HepG2 (cell line): ENCODE measurements at regions not wholly inside any gene's neighbourhood (a gene's known extent, or its start where the extent isn't known, plus 50 kb on each side); places are given as distances from the start of the nearest gene placed in this dataset.

Experiments used
- ATAC-seq: fragments of 200-7000 bp; cut with Tn5 transposase; 3 replicates; pipeline ENCODE4 v1.9.1; 2020; ENCODE audit warnings: mild to moderate bottlenecking, moderate library complexity
- BruUV-seq: library from RNA; stranded (reverse); fragments of 400-500 nt; replicated peaks from 2 replicates; lab custom pipeline; 2021; lab: Mats Ljungman, UMichigan
- CTCF ChIA-PET: fragments of 300-600 bp; formaldehyde crosslinking; extraction: SDS; loops from one replicate; lab custom pipeline; 2021; ENCODE audit warnings: low total read pairs, inconsistent platforms, low intra/inter-chr PET ratio; lab: Yijun Ruan, JAX
- POLR2A ChIA-PET: fragments of 350-600 bp; sonication (Branson Sonifier 250); formaldehyde crosslinking; loops from one replicate; lab custom pipeline; 2020; ENCODE audit warnings: antibody characterized with exemption, inconsistent platforms; lab: Yijun Ruan, JAX
- DNase-seq: peaks from one replicate; pipeline ENCODE4 v3.0.0-alpha.2; 2015; ENCODE audit warnings: low spot score
- FAIRE-seq: peaks from 3 replicates; lab custom pipeline; 2011; peaks lifted over from hg19 to GRCh38; lab: Jason Lieb, UNC
- H2AFZ ChIP-seq: one replicate; pipeline ENCODE4 v1.6.1; 2011; ENCODE audit warnings: low read length, inconsistent platforms
- H3K27ac ChIP-seq: fragments of 300-600 bp; 3 replicates; pipeline ENCODE4 v1.8.0; 2011; ENCODE audit warnings: mixed run types, mild to moderate bottlenecking, mixed read lengths, low read length, inconsistent platforms; ENCODE audit not compliant: insufficient read depth; ENCODE audit errors: extremely low read length
- H3K27me3 ChIP-seq, 2 experiments: fragments of 200-600 bp in 1 of 2; 2 replicates in 1 of 2; 3 replicates in 1 of 2; pipeline versions ENCODE4 v1.6.0 to v1.8.0; 2011; ENCODE audit warnings: low read length in 2 of 2, mild to moderate bottlenecking in 2 of 2, moderate library complexity in 2 of 2, inconsistent platforms in 1 of 2; ENCODE audit not compliant: insufficient read depth in 2 of 2, control insufficient read depth in 1 of 2
- H3K36me3 ChIP-seq, 2 experiments: fragments of 200-600 bp in 1 of 2; replicated peaks in 1 of 2; 2 replicates in 1 of 2; 3 replicates in 1 of 2; pipeline versions ENCODE4 v1.5.1 to v1.8.0; 2011; ENCODE audit warnings: low read length in 2 of 2, inconsistent platforms in 1 of 2; ENCODE audit not compliant: insufficient read depth in 2 of 2, control insufficient read depth in 1 of 2
- H3K4me1 ChIP-seq: 2 replicates; pipeline ENCODE4 v1.5.1; 2012; ENCODE audit warnings: low read length, inconsistent platforms; ENCODE audit not compliant: insufficient read depth
- H3K4me2 ChIP-seq: 2 replicates; pipeline ENCODE4 v1.6.0; 2011; ENCODE audit warnings: low read depth, low read length, inconsistent platforms
- H3K4me3 ChIP-seq, 3 experiments: fragments of 200-600 bp in 1 of 3; sonication (generic), shearing (Covaris generic) in 1 of 3; replicated peaks in 1 of 3; 2 replicates each; pipeline ENCODE4 v1.5.1; 2011 to 2016; ENCODE audit warnings: low read length in 3 of 3, inconsistent platforms in 2 of 3, low read depth in 2 of 3, mild to moderate bottlenecking in 2 of 3, control low read depth in 1 of 3, mixed read lengths in 1 of 3; ENCODE audit not compliant: insufficient read depth in 1 of 3
- H3K79me2 ChIP-seq: one replicate; pipeline ENCODE4 v1.6.1; 2011; ENCODE audit warnings: low read length, inconsistent platforms; ENCODE audit not compliant: insufficient read depth
- H3K9ac ChIP-seq: 2 replicates; pipeline ENCODE4 v1.6.0; 2011; ENCODE audit warnings: mild to moderate bottlenecking, low read depth, low read length, inconsistent platforms; ENCODE audit not compliant: insufficient read depth
- H3K9me3 ChIP-seq: 2 replicates; pipeline ENCODE4 v1.5.1; 2012; ENCODE audit warnings: mild to moderate bottlenecking, low read length
- H4K20me1 ChIP-seq: 2 replicates; pipeline ENCODE4 v1.6.0; 2011; ENCODE audit warnings: inconsistent platforms, mild to moderate bottlenecking, low read length, moderate library complexity; ENCODE audit not compliant: insufficient read depth
- ELF4 ChIP-seq: sonication (generic); formaldehyde crosslinking; IDR thresholded peaks from 2 replicates; pipeline ENCODE4 v1.5.0; 2020; ENCODE audit warnings: missing genetic modification reagents, mild to moderate bottlenecking, moderate library complexity, borderline replicate concordance
- KAT2B ChIP-seq: fragments of 150-350 bp; IDR thresholded peaks from 2 replicates; pipeline ENCODE4 v1.6.1; 2014; ENCODE audit warnings: low read depth, low read length, borderline replicate concordance
- KLF16 ChIP-seq, 2 experiments: sonication (generic) in 1 of 2; formaldehyde crosslinking in 1 of 2; IDR thresholded peaks; 2 replicates each; pipeline versions ENCODE4 v1.6.1 to v1.8.0; 2016 to 2023; ENCODE audit warnings: missing genetic modification reagents in 2 of 2, missing compliant biosample characterization in 1 of 2
- MIER3 ChIP-seq: IDR thresholded peaks from 2 replicates; pipeline ENCODE4 v1.6.1; 2016; ENCODE audit warnings: missing compliant biosample characterization, borderline replicate concordance
- MTA1 ChIP-seq: sonication (generic); formaldehyde crosslinking; IDR thresholded peaks from 2 replicates; pipeline ENCODE4 v1.4.0; 2020; ENCODE audit warnings: missing genetic modification reagents, mild to moderate bottlenecking, borderline replicate concordance
- MTF2 ChIP-seq: sonication (generic); formaldehyde crosslinking; IDR thresholded peaks from 2 replicates; pipeline ENCODE4 v1.5.0; 2020; ENCODE audit warnings: missing genetic modification reagents, borderline replicate concordance
- PAX8 ChIP-seq: sonication (generic); formaldehyde crosslinking; IDR thresholded peaks from 2 replicates; pipeline ENCODE4 v1.8.0; 2022; ENCODE audit warnings: mild to moderate bottlenecking, missing genetic modification reagents, borderline replicate concordance
- PHF21A ChIP-seq: sonication (generic); formaldehyde crosslinking; IDR thresholded peaks from 2 replicates; pipeline ENCODE4 v1.5.0; 2020; ENCODE audit warnings: mild to moderate bottlenecking, missing genetic modification reagents
- POLR2A ChIP-seq, 2 experiments: IDR thresholded peaks; 2 replicates each; pipeline ENCODE4 v1.6.1; 2011; ENCODE audit warnings: low read depth in 2 of 2, low read length in 2 of 2, mild to moderate bottlenecking in 1 of 2, moderate library complexity in 1 of 2; ENCODE audit not compliant: insufficient read depth in 1 of 2
- SNRNP70 ChIP-seq: fragments of 200-400 bp; formaldehyde crosslinking; IDR thresholded peaks from 2 replicates; pipeline ENCODE4 v1.6.1; 2017; ENCODE audit warnings: mild to moderate bottlenecking, low read depth, low read length, moderate library complexity
- TBL1XR1 ChIP-seq: fragments of 150-350 bp; IDR thresholded peaks from 2 replicates; pipeline ENCODE4 v1.6.1; 2014; ENCODE audit warnings: borderline replicate concordance, low read length; ENCODE audit not compliant: partially characterized antibody
- ZBTB21 ChIP-seq: sonication (generic); formaldehyde crosslinking; IDR thresholded peaks from 2 replicates; pipeline ENCODE4 v1.4.0; 2020; ENCODE audit warnings: missing genetic modification reagents
- ZNF3 ChIP-seq: IDR thresholded peaks from 2 replicates; pipeline ENCODE4 v1.7.0; 2017; ENCODE audit warnings: inconsistent platforms
- ZNF670 ChIP-seq: sonication (generic); formaldehyde crosslinking; IDR thresholded peaks from 2 replicates; pipeline ENCODE4 v1.8.0; 2022; ENCODE audit warnings: mild to moderate bottlenecking, missing genetic modification reagents, borderline replicate concordance
- WGBS: methylation state at CpG from one replicate; pipeline ENCODE4 v1.1.6; 2017; ENCODE audit warnings: low lambda C conversion rate; 5-methylcytosine and 5-hydroxymethylcytosine counted together
- in situ Hi-C: cut with HindIII; loops from 2 replicates; pipeline ENCODE4 v1.10.0; 2017; ENCODE audit warnings: low pct_unique_long_range_greater_than_20kb; ENCODE audit not compliant: extremely low pct_ligation_motif_present
- intact Hi-C: fragments of 100-400 bp; cut with micrococcal nuclease; formaldehyde crosslinking; loops from one replicate; pipeline ENCODE4 v1.10.0; 2022; ENCODE audit not compliant: unreplicated experiment
- TF ChIP-seq, protein P1 (sequence below): sonication (generic); formaldehyde crosslinking; IDR thresholded peaks from 2 replicates; pipeline ENCODE4 v1.4.0; 2020; ENCODE audit warnings: missing genetic modification reagents
- TF ChIP-seq, protein P2 (sequence below): IDR thresholded peaks from 2 replicates; pipeline ENCODE4 v1.6.1; 2016; ENCODE audit warnings: low read depth, borderline replicate concordance
- TF ChIP-seq, protein P3 (sequence below): sonication (generic); formaldehyde crosslinking; IDR thresholded peaks from 2 replicates; pipeline ENCODE4 v1.8.0; 2023; ENCODE audit warnings: mild to moderate bottlenecking, missing genetic modification reagents
- TF ChIP-seq, protein P4 (sequence below): sonication (generic); formaldehyde crosslinking; IDR thresholded peaks from 2 replicates; pipeline ENCODE4 v1.5.1; 2020; ENCODE audit warnings: missing genetic modification reagents, mild to moderate bottlenecking, borderline replicate concordance
- TF ChIP-seq, protein P5 (sequence below): sonication (generic); formaldehyde crosslinking; IDR thresholded peaks from 2 replicates; pipeline ENCODE4 v1.4.0; 2020; ENCODE audit warnings: mild to moderate bottlenecking, missing genetic modification reagents
- TF ChIP-seq, protein P6 (sequence below): sonication (generic); formaldehyde crosslinking; IDR thresholded peaks from 2 replicates; pipeline ENCODE4 v1.4.0; 2020; ENCODE audit warnings: mild to moderate bottlenecking, missing genetic modification reagents

DNA sequence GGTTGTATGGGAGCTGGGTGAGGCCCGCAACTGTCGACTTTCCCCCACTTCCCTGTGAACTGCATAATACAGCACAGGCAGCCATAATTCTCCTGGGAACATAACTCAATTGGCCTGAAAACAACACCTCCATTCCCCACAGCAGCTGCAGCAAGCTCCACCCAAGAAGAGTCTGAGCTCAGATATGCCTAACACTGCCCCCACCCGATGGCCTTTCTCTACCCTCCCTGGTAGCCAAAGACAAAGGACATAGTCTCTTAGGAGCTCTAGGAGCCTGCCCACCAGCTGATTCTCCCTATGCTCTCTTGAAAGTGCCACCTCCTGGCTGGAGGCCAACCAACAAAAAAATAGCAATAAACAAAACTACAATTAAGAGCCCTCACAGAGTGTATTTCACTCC, 542.7 kb upstream of the LMO3 start:
- intact Hi-C loops (no loop called here), in situ Hi-C loops (no loop called here)
- WGBS = 8% methylated on average over 2 of the region's 3 CpGs
- no peak overlapping the region for H2AFZ ChIP-seq
- CTCF ChIA-PET = no interaction called here
- POLR2A ChIA-PET = no interaction called here
- no peak for FAIRE-seq
- no peak for ATAC-seq
- no peaks in the 10 kb centered on the region for H3K79me2 ChIP-seq
- H3K9ac ChIP-seq = no peak overlapping the region
- H3K9me3 ChIP-seq = peaks cover 51% of the 10 kb centered on the region
- H3K27ac ChIP-seq = no peak overlapping the region
- no peak overlapping the region for H3K4me2 ChIP-seq
- TF ChIP-seq MTF2 (CRISPR knock-in tag) (no peak), ZBTB21 (CRISPR knock-in tag) (no peak), MIER3 (CRISPR knock-in tag) (no peak), PAX8 (CRISPR knock-in tag) (no peak), SNRNP70 (no peak), PHF21A (no peak), KAT2B (no peak), TBL1XR1 (no peak), ZNF3 (CRISPR knock-in tag) (no peak), MTA1 (CRISPR knock-in tag) (no peak), KLF16 (CRISPR knock-in tag; IDR thresholded peaks at IDR 0.05) (no peak), POLR2A (IDR thresholded peaks at IDR 0.05; ENCODE audit: insufficient read depth in 1 of 2, low read depth in 2 of 2, low read length in 2 of 2) (no peak), ZNF670 (CRISPR knock-in tag) (no peak), ELF4 (CRISPR knock-in tag) (no peak)
- TF ChIP-seq, protein P1, sequence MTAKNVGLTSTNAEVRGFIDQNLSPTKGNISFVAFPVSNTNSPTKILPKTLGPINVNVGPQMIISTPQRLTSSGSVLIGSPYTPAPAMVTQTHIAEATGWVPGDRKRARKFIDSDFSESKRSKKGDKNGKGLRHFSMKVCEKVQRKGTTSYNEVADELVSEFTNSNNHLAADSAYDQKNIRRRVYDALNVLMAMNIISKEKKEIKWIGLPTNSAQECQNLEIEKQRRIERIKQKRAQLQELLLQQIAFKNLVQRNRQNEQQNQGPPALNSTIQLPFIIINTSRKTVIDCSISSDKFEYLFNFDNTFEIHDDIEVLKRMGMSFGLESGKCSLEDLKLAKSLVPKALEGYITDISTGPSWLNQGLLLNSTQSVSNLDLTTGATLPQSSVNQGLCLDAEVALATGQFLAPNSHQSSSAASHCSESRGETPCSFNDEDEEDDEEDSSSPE (CRISPR knock-in tag) = no peak
- TF ChIP-seq, protein P2, sequence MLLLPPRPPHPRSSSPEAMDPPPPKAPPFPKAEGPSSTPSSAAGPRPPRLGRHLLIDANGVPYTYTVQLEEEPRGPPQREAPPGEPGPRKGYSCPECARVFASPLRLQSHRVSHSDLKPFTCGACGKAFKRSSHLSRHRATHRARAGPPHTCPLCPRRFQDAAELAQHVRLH (CRISPR knock-in tag) = no peak
- TF ChIP-seq, protein P3, sequence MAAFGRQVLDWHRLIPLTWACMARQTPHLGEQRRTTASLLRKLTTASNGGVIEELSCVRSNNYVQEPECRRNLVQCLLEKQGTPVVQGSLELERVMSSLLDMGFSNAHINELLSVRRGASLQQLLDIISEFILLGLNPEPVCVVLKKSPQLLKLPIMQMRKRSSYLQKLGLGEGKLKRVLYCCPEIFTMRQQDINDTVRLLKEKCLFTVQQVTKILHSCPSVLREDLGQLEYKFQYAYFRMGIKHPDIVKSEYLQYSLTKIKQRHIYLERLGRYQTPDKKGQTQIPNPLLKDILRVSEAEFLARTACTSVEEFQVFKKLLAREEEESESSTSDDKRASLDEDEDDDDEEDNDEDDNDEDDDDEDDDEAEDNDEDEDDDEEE (CRISPR knock-in tag) = no peak
- TF ChIP-seq, protein P4, sequence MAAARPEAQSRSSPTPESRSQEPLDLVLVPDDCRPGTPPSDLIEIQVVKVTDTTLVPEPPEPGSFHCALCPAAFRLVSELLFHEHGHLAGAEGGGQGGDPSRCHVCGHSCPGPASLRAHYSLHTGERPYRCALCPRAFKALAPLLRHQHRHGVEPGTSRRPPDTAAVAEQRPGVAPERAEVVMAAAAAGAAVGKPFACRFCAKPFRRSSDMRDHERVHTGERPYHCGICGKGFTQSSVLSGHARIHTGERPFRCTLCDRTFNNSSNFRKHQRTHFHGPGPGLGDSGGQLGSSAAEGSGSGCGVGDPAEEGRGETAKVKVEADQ (CRISPR knock-in tag) = no peak
- TF ChIP-seq, protein P5, sequence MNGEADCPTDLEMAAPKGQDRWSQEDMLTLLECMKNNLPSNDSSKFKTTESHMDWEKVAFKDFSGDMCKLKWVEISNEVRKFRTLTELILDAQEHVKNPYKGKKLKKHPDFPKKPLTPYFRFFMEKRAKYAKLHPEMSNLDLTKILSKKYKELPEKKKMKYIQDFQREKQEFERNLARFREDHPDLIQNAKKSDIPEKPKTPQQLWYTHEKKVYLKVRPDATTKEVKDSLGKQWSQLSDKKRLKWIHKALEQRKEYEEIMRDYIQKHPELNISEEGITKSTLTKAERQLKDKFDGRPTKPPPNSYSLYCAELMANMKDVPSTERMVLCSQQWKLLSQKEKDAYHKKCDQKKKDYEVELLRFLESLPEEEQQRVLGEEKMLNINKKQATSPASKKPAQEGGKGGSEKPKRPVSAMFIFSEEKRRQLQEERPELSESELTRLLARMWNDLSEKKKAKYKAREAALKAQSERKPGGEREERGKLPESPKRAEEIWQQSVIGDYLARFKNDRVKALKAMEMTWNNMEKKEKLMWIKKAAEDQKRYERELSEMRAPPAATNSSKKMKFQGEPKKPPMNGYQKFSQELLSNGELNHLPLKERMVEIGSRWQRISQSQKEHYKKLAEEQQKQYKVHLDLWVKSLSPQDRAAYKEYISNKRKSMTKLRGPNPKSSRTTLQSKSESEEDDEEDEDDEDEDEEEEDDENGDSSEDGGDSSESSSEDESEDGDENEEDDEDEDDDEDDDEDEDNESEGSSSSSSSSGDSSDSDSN = no peak
- TF ChIP-seq, protein P6, sequence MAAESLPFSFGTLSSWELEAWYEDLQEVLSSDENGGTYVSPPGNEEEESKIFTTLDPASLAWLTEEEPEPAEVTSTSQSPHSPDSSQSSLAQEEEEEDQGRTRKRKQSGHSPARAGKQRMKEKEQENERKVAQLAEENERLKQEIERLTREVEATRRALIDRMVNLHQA (CRISPR knock-in tag) = no peak
- BruUV-seq = no TSS peak
- no peak overlapping the region for H3K4me3 ChIP-seq
- H4K20me1 ChIP-seq = no peaks in the 10 kb centered on the region
- no peaks in the 10 kb centered on the region for H3K4me1 ChIP-seq
- no peaks in the 10 kb centered on the region for H3K36me3 ChIP-seq
- no peak for DNase-seq
- H3K27me3 ChIP-seq = no peaks in the 10 kb centered on the region
